Ectodermal cell (in vitro differentiated cells): ENCODE measurements at regions not wholly inside any gene's neighbourhood (a gene's known extent, or its start where the extent isn't known, plus 50 kb on each side); places are given as distances from the start of the nearest gene placed in this dataset.

Experiments used
- H3K27ac ChIP-seq: 2 replicates; pipeline ENCODE4 v1.7.0; 2013; ENCODE audit warnings: mild to moderate bottlenecking, low read depth, low read length; ENCODE audit not compliant: insufficient read depth, poor library complexity, severe bottlenecking
- H3K27me3 ChIP-seq: 2 replicates; pipeline ENCODE4 v1.7.0; 2013; ENCODE audit warnings: mild to moderate bottlenecking, low read length; ENCODE audit not compliant: insufficient read depth, control insufficient read depth, poor library complexity, severe bottlenecking
- H3K36me3 ChIP-seq: one replicate; pipeline ENCODE4 v1.7.0; 2013; ENCODE audit warnings: low read length; ENCODE audit not compliant: control insufficient read depth, insufficient read depth
- H3K4me1 ChIP-seq: one replicate; pipeline ENCODE4 v1.7.0; 2013; ENCODE audit warnings: low read length; ENCODE audit not compliant: control insufficient read depth, insufficient read depth
- H3K4me3 ChIP-seq: 2 replicates; pipeline ENCODE4 v1.7.0; 2013; ENCODE audit warnings: low read depth, low read length, control low read depth; ENCODE audit not compliant: insufficient read depth
- H3K9me3 ChIP-seq: 2 replicates; pipeline ENCODE4 v1.7.0; 2013; ENCODE audit warnings: mild to moderate bottlenecking, low read length, moderate library complexity; ENCODE audit not compliant: control insufficient read depth
- WGBS, 2 experiments: methylation state at CpG; one replicate each; pipeline ENCODE4 v1.1.7; 2013; ENCODE audit warnings: missing lambda C conversion rate in 2 of 2; 5-methylcytosine and 5-hydroxymethylcytosine counted together

GRCh38 chr9:673966-674526 lies 167.5 kb upstream of the DMRT1 start:
- Histone ChIP-seq H3K27ac (no peak overlapping the region), H3K36me3 (no peaks in the 10 kb centered on the region), H3K4me1 (peaks cover 2% of the 10 kb centered on the region), H3K9me3 (no peaks in the 10 kb centered on the region), H3K27me3 (peaks cover 16% of the 10 kb centered on the region), H3K4me3 (no peak overlapping the region)
- WGBS, 2 experiments, result 9 to 16% methylated on average over 3 of the region's 3 CpGs

GRCh38 chr9:675697-676370 lies 165.7 kb upstream of the DMRT1 start:
- Histone ChIP-seq H3K9me3 (no peaks in the 10 kb centered on the region), H3K27me3 (peaks cover 16% of the 10 kb centered on the region), H3K27ac (no peak overlapping the region), H3K36me3 (no peaks in the 10 kb centered on the region), H3K4me3 (no peak overlapping the region), H3K4me1 (peaks cover 2% of the 10 kb centered on the region)
- 86 to 88% methylated on average over 4 of the region's 4 CpGs for WGBS, 2 experiments

- Histone ChIP-seq H3K4me3 (no peak overlapping the region), H3K27ac (no peak overlapping the region)
These were observed 164.6 kb upstream of the DMRT1 start for GRCh38 chr9:676780-677438.

GRCh38 chr9:677461-678097 lies 163.9 kb upstream of the DMRT1 start:
- Histone ChIP-seq H3K27ac (no peak overlapping the region), H3K27me3 (peaks cover 14% of the 10 kb centered on the region), H3K9me3 (no peaks in the 10 kb centered on the region), H3K4me3 (no peak overlapping the region), H3K36me3 (no peaks in the 10 kb centered on the region), H3K4me1 (peaks cover 2% of the 10 kb centered on the region)
- 89 to 93% methylated on average over 11 of the region's 11 CpGs for whole genome bisulfite sequencing, 2 experiments

More at GRCh38 chr9:676780-677438, 164.6 kb upstream of the DMRT1 start:
- H3K4me1 ChIP-seq, result peaks cover 2% of the 10 kb centered on the region
- no peaks in the 10 kb centered on the region for H3K9me3 ChIP-seq
- no peaks in the 10 kb centered on the region for H3K36me3 ChIP-seq
- WGBS, 2 experiments, result 82 to 88% methylated on average over 2 to 3 of the region's 3 CpGs
- H3K27me3 ChIP-seq, result peaks cover 16% of the 10 kb centered on the region

GRCh38 chr9:678897-679296 lies 162.6 kb upstream of the DMRT1 start:
- no peaks in the 10 kb centered on the region for H3K9me3 ChIP-seq
- peaks cover 4% of the 10 kb centered on the region for H3K4me1 ChIP-seq
- H3K27ac ChIP-seq, result no peak overlapping the region
- H3K36me3 ChIP-seq, result no peaks in the 10 kb centered on the region
- H3K27me3 ChIP-seq, result peaks cover 9% of the 10 kb centered on the region
- H3K4me3 ChIP-seq, result no peak overlapping the region
- 100% methylated on average over 1 of the region's 1 CpG for WGBS, 2 experiments

- Histone ChIP-seq H3K27ac (no peak overlapping the region), H3K4me3 (no peak overlapping the region), H3K9me3 (no peaks in the 10 kb centered on the region), H3K27me3 (peaks cover 9% of the 10 kb centered on the region), H3K36me3 (no peaks in the 10 kb centered on the region), H3K4me1 (peaks cover 3% of the 10 kb centered on the region)
- 94% methylated on average over 6 of the region's 6 CpGs for WGBS, 2 experiments
These were observed 162.0 kb upstream of the DMRT1 start for GRCh38 chr9:679462-679861.

- no peaks in the 10 kb centered on the region for H3K9me3 ChIP-seq
- H3K4me1 ChIP-seq, result peaks cover 10% of the 10 kb centered on the region
- no peak overlapping the region for H3K4me3 ChIP-seq
- peaks cover 9% of the 10 kb centered on the region for H3K27me3 ChIP-seq
- no peak overlapping the region for H3K27ac ChIP-seq
- whole genome bisulfite sequencing, 2 experiments, result 91 to 95% methylated on average over 3 to 4 of the region's 5 CpGs
- no peaks in the 10 kb centered on the region for H3K36me3 ChIP-seq
These were observed 161.4 kb upstream of the DMRT1 start for GRCh38 chr9:680106-680505.

GRCh38 chr9:682633-683508 lies 158.6 kb upstream of the DMRT1 start:
- H3K4me3 ChIP-seq, result no peak overlapping the region
- H3K36me3 ChIP-seq, result no peaks in the 10 kb centered on the region
- no peaks in the 10 kb centered on the region for H3K9me3 ChIP-seq
- peaks cover 11% of the 10 kb centered on the region for H3K4me1 ChIP-seq
- 79% methylated on average over 12 of the region's 12 CpGs for WGBS, 2 experiments
- no peaks in the 10 kb centered on the region for H3K27me3 ChIP-seq
- no peak overlapping the region for H3K27ac ChIP-seq

GRCh38 chr9:683509-684021 lies 157.9 kb upstream of the DMRT1 start:
- H3K27ac ChIP-seq, result no peak overlapping the region
- no peaks in the 10 kb centered on the region for H3K36me3 ChIP-seq
- H3K4me1 ChIP-seq, result peaks cover 11% of the 10 kb centered on the region

More at GRCh38 chr9:683509-684021, 157.9 kb upstream of the DMRT1 start:
- WGBS, 2 experiments, result no CpG with 5 or more reads among the region's 2 CpGs
- Histone ChIP-seq H3K9me3 (no peaks in the 10 kb centered on the region), H3K4me3 (no peak overlapping the region), H3K27me3 (no peaks in the 10 kb centered on the region)
